ENCODE measurements at regions not wholly inside any gene's neighbourhood (a gene's known extent, or its start where the extent isn't known, plus 50 kb on each side); places are given as distances from the start of the nearest gene placed in this dataset.
"Not testable (repeated sequence)": the region's sequence is repeated elsewhere in the genome, so short reads cannot be mapped to it uniquely, and the experiment has no call there.

DNA sequence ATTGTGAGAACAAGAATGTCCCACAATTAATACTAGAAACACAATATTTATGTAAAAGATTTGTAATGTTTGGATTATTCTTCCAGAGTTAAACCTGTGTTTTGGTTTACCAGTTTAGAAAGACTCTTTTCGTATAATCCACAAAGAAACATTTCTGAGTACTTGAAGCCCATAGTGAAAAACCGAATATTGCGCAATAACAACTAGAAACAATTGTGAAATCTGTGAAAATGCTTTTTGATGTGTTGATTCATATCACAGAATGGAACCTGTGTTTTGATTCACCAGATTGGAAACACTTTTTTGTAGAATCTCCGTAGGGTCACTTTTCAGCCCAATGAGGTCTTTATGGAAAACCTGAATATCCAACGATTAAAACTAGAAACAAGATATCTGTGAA lies 386.2 kb downstream of the PRDM9 start:
- 89 to 91% methylated on average over 5 of the region's 5 CpGs for WGBS, 2 donors
- DNase-seq (ENCODE audit: low spot score in 2 of 2) = no peak
- intact Hi-C loops (cut with DNase I; ENCODE audit: low total_unique reads) = no loop called here
- no peak overlapping the region for H3K4me3 ChIP-seq (ENCODE audit: low read depth, poor library complexity, severe bottlenecking)
- TF ChIP-seq, protein P1, sequence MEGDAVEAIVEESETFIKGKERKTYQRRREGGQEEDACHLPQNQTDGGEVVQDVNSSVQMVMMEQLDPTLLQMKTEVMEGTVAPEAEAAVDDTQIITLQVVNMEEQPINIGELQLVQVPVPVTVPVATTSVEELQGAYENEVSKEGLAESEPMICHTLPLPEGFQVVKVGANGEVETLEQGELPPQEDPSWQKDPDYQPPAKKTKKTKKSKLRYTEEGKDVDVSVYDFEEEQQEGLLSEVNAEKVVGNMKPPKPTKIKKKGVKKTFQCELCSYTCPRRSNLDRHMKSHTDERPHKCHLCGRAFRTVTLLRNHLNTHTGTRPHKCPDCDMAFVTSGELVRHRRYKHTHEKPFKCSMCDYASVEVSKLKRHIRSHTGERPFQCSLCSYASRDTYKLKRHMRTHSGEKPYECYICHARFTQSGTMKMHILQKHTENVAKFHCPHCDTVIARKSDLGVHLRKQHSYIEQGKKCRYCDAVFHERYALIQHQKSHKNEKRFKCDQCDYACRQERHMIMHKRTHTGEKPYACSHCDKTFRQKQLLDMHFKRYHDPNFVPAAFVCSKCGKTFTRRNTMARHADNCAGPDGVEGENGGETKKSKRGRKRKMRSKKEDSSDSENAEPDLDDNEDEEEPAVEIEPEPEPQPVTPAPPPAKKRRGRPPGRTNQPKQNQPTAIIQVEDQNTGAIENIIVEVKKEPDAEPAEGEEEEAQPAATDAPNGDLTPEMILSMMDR (IDR thresholded peaks at IDR 0.05) = no peak
- TF ChIP-seq POLR2A (IDR thresholded peaks at IDR 0.05) = no peak

DNA sequence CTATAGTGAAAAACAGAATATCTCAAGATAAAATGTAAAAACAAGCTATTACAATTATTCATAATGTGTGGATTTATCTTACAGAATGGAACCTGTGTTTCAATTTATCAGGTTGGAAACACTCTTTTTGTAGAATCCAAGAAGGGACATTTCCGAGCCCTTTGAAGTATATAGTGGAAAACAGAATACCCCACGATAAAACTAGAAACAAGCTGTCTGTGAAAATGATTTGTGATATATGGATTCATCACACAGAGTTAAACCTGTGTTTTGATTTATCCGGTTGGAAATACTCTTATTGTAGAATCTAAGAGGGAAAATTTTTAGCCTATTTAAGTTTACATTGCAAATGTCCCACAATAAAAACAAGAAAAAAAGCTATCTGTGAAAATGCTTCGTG lies 388.2 kb downstream of the PRDM9 start:
- WGBS, 2 donors = 75 to 79% methylated on average over 4 of the region's 4 CpGs
- DNase-seq (ENCODE audit: low spot score in 2 of 2) = no peak
- no peak overlapping the region for H3K4me3 ChIP-seq (ENCODE audit: low read depth, poor library complexity, severe bottlenecking)
- TF ChIP-seq, protein P1 (IDR thresholded peaks at IDR 0.05) = no peak
- TF ChIP-seq POLR2A (IDR thresholded peaks at IDR 0.05) = no peak
- intact Hi-C loops (cut with DNase I; ENCODE audit: low total_unique reads) = no loop called here

DNA sequence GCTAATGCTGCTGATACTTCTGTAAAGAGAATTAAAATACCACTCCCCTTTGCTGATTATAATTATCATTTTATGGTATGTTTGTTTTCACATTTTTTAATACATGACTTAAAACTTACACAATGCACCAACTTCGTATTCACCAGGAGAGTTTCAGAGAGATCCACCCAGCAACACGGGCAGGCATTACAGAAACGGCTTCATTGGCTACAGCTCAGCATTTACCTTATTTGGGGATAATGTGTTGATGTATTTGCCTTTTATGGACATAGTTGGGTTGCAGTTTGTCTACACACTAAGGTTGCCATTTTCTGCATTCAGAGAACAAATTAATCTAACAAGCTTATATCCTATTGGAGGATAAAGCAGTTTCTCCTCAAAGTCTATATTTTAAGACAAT lies 423.6 kb downstream of the PRDM9 start:
- no peak for DNase-seq (ENCODE audit: low spot score in 2 of 2)
- TF ChIP-seq POLR2A (IDR thresholded peaks at IDR 0.05) = no peak
- TF ChIP-seq, protein P1 (IDR thresholded peaks at IDR 0.05) = no peak
- intact Hi-C loops (cut with DNase I; ENCODE audit: low total_unique reads) = no loop called here
- 67 to 68% methylated on average over 3 of the region's 3 CpGs for WGBS, 2 donors
- H3K4me3 ChIP-seq (ENCODE audit: low read depth, poor library complexity, severe bottlenecking) = no peak overlapping the region

DNA sequence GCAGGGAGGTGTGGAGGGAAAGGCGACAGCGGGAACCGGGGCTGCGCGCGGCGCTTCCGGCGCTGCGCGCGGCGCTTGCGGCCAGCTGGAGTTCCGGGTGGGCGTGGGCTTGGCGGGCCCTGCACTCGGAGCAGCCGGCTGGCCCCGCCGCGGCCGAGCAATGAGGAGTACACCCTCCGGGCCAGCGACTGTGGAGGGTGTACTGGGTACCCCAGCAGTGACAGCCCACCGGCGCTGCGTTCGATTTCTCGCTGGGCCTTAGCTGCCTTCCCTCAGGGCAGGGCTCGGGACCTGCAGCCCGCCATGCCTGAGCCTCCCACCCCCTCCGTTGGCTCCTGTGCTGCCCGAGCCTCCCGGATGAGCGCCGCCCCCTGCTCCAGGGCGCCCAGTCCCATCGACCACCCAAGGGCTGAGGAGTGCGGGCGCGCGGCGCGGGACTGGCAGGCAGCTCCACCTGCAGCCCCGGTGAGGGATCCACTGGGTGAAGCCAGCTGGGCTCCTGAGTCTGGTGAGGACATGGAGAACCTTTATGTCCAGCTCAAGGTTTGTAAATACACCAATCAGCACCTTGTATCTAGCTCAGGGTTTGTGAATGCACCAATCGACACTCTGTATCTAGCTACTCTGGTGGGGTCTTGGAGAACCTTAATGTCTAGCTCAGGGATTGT lies 444.0 kb downstream of the PRDM9 start:
- 78 to 94% methylated on average over 38 to 39 of the region's 47 CpGs for WGBS, 2 donors
- intact Hi-C loops (cut with DNase I; ENCODE audit: low total_unique reads); DNase-seq (ENCODE audit: low spot score in 2 of 2); H3K4me3 ChIP-seq (ENCODE audit: low read depth, poor library complexity, severe bottlenecking): not testable (repeated sequence)

DNA sequence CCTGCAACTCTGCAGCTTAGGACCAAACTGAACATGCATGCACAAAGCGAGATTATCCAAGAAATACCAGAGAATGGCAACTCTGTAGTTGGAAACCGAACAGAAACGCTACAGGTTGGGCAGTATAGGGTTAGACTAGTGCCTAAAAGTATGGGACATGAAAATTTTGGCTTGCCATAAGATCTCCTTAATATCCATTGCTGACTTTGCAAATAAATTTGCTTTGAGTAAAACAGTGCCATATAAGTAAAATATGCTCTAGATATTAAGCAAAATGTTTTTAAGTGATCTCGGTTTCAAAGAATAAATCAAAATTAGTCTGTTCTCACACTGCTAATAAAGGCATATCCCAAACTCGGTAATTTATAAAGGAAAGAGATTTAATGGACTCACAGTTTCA lies 456.0 kb downstream of the PRDM9 start:
- DNase-seq (ENCODE audit: low spot score in 2 of 2) = no peak
- intact Hi-C loops (cut with DNase I; ENCODE audit: low total_unique reads) = no loop called here
- no peak overlapping the region for H3K4me3 ChIP-seq (ENCODE audit: low read depth, poor library complexity, severe bottlenecking)
- WGBS, 2 donors = 79 to 83% methylated on average over 5 of the region's 5 CpGs
- TF ChIP-seq, protein P1 (IDR thresholded peaks at IDR 0.05) = no peak
- TF ChIP-seq POLR2A (IDR thresholded peaks at IDR 0.05) = no peak

DNA sequence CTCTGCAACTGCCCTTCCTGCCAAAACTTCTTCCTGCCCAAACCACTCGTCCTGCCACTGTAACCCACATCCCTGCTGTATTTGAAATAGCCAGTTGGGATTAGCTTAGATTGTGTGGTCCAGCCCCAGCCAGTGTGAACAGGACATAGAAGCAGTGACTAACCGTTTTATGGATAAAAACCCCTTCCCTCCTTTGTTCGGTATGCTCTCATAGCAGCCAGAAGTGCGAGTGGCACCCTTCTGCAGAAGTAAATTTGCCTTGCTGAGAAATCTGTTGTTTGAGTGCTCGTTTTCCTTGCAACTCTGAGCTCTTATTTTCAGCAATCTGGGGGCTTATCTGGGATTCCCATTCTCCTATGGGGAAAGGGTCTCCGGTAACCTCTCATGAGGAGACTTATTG lies 470.0 kb downstream of the PRDM9 start:
- no peak for DNase-seq (ENCODE audit: low spot score in 2 of 2)
- WGBS, 2 donors = 72 to 77% methylated on average over 6 of the region's 6 CpGs
- intact Hi-C loops (cut with DNase I; ENCODE audit: low total_unique reads) = no loop called here
- no peak overlapping the region for H3K4me3 ChIP-seq (ENCODE audit: low read depth, poor library complexity, severe bottlenecking)
- TF ChIP-seq POLR2A (IDR thresholded peaks at IDR 0.05) = no peak
- TF ChIP-seq, protein P1 (IDR thresholded peaks at IDR 0.05) = no peak

Data from lower leg skin (tissue), 4 donors.